ENCODE measurements at regions not wholly inside any gene's neighbourhood (a gene's known extent, or its start where the extent isn't known, plus 50 kb on each side); places are given as distances from the start of the nearest gene placed in this dataset.
"Not testable (repeated sequence)": the region's sequence is repeated elsewhere in the genome, so short reads cannot be mapped to it uniquely, and the experiment has no call there.

GRCh38 chr18:60019463-60019840 lies 119.7 kb downstream of the PMAIP1 start:
- no peak overlapping the region for H3K4me3 ChIP-seq (ENCODE audit: control insufficient read depth, low read depth, low read length)
- no peak for TF ChIP-seq CTCF (conservative IDR thresholded peaks at IDR 0.05; ENCODE audit: control insufficient read depth, insufficient read depth, low read depth, low read length)
- peak; percentile 52 for DNase-seq (ENCODE audit: low read depth)

DNA sequence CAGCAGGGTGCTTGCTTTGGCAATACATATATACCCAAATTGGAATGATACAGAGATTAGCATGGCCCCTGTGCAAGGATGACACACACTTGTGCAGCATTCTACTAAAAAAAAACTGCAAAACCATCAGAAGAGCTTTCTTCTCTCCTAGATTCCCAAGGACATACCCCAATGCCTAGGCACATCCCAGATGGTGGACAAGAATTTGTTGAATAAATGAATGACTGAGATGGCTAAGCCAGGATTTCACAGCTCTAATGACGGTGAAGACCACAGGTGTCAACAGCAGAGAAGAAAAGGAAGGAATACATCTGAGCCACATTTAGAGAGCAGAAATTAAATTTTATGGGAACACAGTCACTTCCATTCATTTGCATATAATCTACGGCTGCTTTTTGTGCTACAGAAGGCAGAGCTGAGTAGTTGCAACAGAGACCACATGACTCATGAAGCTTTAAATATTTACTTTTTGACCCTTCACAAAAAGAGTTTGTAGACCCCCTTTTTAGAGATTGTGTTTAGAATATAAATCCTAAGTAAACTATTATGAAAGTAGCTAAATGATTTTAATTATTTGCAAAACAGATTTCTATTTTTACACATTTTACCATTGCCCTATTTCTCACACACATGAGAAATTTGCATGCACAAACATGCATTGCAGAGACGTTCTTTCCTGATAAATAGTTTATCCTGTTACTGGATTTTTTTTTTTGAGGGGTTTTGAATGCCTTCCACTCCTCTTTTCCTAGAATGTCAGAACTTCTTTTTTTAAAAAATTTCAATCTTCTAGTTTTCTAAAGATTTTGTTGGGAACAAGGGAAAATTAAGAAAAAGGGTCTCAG lies 119.0 kb downstream of the PMAIP1 start:
- TF ChIP-seq CTCF (conservative IDR thresholded peaks at IDR 0.05; ENCODE audit: control insufficient read depth, insufficient read depth, low read depth, low read length) = no peak
- H3K4me3 ChIP-seq (ENCODE audit: control insufficient read depth, low read depth, low read length) = no peak overlapping the region
- DNase-seq (ENCODE audit: low read depth) = peak; percentile 26

DNA sequence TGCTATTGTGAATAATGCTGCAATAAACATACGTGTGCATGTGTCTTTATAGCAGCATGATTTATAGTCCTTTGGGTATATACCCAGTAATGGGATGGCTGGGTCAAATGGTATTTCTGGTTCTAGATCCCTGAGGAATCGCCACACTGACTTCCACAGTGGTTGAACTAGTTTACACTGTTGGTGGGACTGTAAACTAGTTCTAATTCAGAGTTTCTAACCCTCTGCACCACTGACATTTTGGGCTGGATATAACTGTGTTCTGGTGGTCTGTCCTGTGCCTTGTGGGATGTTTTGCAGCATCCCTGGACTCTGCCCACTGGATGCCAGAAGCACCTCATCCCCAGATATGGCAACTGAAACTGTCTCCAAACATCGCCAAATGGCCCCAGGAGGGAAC lies 118.3 kb downstream of the PMAIP1 start:
- not testable (repeated sequence) for DNase-seq (ENCODE audit: low read depth); H3K4me3 ChIP-seq (ENCODE audit: control insufficient read depth, low read depth, low read length)

- no peak for DNase-seq (ENCODE audit: low read depth)
- H3K4me3 ChIP-seq (ENCODE audit: control insufficient read depth, low read depth, low read length) = no peak overlapping the region
- TF ChIP-seq CTCF (conservative IDR thresholded peaks at IDR 0.05; ENCODE audit: control insufficient read depth, insufficient read depth, low read depth, low read length) = no peak
These were observed 117.6 kb downstream of the PMAIP1 start for GRCh38 chr18:60017371-60017770.

DNA sequence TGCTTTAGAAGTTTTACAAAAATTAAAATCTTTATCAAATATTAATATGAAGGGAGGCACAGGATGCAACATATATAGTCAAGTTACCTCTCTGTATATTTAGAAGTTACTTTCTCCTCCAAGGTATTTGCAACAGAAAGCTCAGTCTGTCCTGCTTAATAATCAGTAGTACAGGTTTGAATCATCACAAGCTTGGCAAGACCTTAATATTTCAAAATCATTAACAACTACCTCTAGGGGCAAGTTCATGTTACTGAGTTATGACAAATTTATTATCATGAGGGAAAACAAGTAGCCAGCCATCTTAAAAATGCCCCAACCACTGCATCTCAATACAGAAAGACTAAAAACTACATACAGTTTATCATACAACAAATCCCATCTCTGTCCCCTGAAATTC lies 116.0 kb downstream of the PMAIP1 start:
- not testable (repeated sequence) for H3K4me3 ChIP-seq (ENCODE audit: control insufficient read depth, low read depth, low read length)
- peak; percentile 12 for DNase-seq (ENCODE audit: low read depth)

DNA sequence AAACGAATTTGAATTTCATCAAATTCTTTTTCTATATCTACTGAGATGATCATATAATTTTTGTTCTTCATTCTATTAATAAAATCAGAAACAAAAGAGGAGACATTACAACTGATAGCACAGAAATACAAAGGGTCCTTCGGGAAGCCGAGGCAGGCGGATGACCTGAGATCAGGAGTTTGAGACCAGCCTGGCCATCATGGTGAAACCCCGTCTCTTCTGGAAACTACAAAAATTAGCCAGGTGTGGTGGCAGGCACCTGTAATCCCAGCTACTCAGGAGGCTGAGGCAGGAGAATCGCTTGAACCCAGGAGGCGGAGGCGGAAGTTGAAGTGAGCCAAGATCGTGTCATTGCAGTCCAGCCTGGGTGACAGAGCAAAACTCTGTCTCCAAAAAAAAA lies 113.4 kb downstream of the PMAIP1 start:
- not testable (repeated sequence) for DNase-seq (ENCODE audit: low read depth); H3K4me3 ChIP-seq (ENCODE audit: control insufficient read depth, low read depth, low read length)

DNA sequence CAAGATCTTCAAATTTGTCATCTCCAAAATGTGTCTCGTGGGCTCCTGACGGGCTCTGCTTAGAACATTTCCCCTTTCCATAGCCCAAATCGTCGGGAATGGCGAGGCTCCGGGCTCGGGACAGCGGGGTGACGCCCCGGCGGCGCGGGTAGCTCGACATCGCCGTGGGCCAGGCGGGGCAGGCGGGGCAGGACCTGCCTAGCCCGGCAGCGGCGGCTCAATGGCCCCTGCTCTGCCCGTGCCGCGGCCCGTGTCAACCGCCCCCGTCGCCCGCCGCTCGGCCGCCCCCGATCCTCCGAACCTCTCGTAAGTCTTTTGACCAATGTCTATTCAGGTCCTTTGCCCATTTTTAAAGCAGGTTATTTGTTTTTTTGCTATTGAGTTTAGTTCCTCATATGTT lies 111.2 kb downstream of the PMAIP1 start:
- no peak overlapping the region for H3K4me3 ChIP-seq (ENCODE audit: control insufficient read depth, low read depth, low read length)
- TF ChIP-seq CTCF (conservative IDR thresholded peaks at IDR 0.05; ENCODE audit: control insufficient read depth, insufficient read depth, low read depth, low read length) = no peak
- no peak for DNase-seq (ENCODE audit: low read depth)

DNA sequence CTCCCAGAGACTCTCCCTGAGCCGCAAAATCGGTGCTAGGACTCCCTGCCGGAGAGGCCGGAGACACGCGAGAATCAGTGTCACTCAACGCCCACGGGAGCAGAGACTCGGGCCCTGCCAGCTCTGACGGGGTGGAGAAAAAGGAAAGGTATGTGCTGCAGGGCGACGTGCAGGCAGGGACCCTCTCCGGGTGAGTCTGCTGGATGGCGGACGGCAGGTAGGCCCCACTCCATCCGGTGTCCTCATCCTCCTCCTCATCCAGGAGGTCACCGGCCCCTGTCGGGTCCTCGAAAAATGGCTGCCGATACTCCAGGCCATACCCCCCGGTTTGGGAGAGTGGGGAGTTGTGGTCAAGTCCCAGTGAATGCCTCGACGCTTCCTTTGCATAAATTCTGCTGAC lies 110.7 kb downstream of the PMAIP1 start:
- TF ChIP-seq CTCF (conservative IDR thresholded peaks at IDR 0.05; ENCODE audit: control insufficient read depth, insufficient read depth, low read depth, low read length) = no peak
- no peak for DNase-seq (ENCODE audit: low read depth)
- H3K4me3 ChIP-seq (ENCODE audit: control insufficient read depth, low read depth, low read length) = no peak overlapping the region
